Vagina (tissue), 2 donors: ENCODE measurements at regions not wholly inside any gene's neighbourhood (a gene's known extent, or its start where the extent isn't known, plus 50 kb on each side); places are given as distances from the start of the nearest gene placed in this dataset.
"Not testable (repeated sequence)": the region's sequence is repeated elsewhere in the genome, so short reads cannot be mapped to it uniquely, and the experiment has no call there.

ENCODE experiments used
- DNase-seq, 2 donors: peaks; one replicate each; pipeline ENCODE4 v3.0.0-alpha.2; 2017; ENCODE audit errors: extremely low spot score in 2 of 2
- H3K27ac ChIP-seq: fragments of 200-600 bp; sonication (generic); one replicate; pipeline ENCODE4 v1.5.1; 2019
- H3K27me3 ChIP-seq: fragments of 200-600 bp; sonication (generic); one replicate; pipeline ENCODE4 v1.5.1; 2019
- H3K36me3 ChIP-seq, 2 donors: fragments of 200-600 bp; sonication (generic); one replicate each; pipeline ENCODE4 v1.5.1; 2017 to 2019
- H3K4me1 ChIP-seq: fragments of 200-600 bp; sonication (generic); one replicate; pipeline ENCODE4 v1.5.1; 2019
- H3K4me3 ChIP-seq, 2 donors: fragments of 200-600 bp; sonication (generic); 1 replicate in 1 of 2; 2 replicates in 1 of 2; pipeline ENCODE4 v1.5.1; 2016 to 2019
- H3K9me3 ChIP-seq: fragments of 200-600 bp; sonication (generic); one replicate; pipeline ENCODE4 v1.5.1; 2019
- POLR2A ChIP-seq, 2 donors: fragments of 450-650 bp; IDR thresholded peaks; one replicate each; pipeline ENCODE4 v1.6.1; 2017; ENCODE audit warnings: antibody characterized with exemption in 2 of 2, mild to moderate bottlenecking in 2 of 2, moderate library complexity in 2 of 2
- POLR2AphosphoS5 ChIP-seq, 2 donors: sonication (generic); formaldehyde crosslinking; IDR thresholded peaks; one replicate each; pipeline ENCODE4 v1.9.0; 2017; ENCODE audit warnings: antibody characterized with exemption in 2 of 2, mild to moderate bottlenecking in 2 of 2, low read depth in 1 of 2; ENCODE audit not compliant: insufficient read depth in 1 of 2
- intact Hi-C: fragments of 100-400 bp; cut with DNase I; formaldehyde crosslinking; loops from one replicate; pipeline ENCODE4 v1.15.1; 2023
- TF ChIP-seq, protein P1 (sequence below), 3 experiments: fragments of 450-650 bp in 2 of 3; fragments of 200-600 bp in 1 of 3; sonication (generic) in 1 of 3; IDR thresholded peaks; one replicate each; pipeline ENCODE4 v1.5.1; 2017 to 2019; ENCODE audit warnings: antibody characterized with exemption in 3 of 3, mild to moderate bottlenecking in 2 of 3, moderate library complexity in 2 of 3

DNA sequence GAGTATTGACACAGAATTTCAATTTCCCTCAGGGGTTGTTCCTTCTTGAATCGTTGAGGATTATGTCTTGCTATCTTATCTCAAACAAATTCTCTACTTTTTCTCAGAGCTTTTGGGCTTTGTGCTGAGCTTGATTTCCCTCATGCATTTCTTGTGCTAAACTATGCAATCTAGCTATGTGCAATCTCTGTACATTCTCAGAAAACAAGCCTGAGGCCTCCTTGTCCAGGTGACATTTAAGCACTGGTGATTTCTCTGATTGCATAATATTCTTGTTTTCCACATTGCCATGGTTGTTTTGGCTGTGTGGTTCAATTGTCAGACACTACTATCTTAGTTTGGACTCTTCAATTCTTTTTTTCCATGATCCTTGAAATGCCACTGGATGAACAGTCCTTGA lies 81.2 kb upstream of the MAN1A1 start:
- intact Hi-C loops = no loop called here
- Histone ChIP-seq H3K4me3 (no peak overlapping the region), H3K27me3 (no peaks in the 10 kb centered on the region), H3K9me3 (no peaks in the 10 kb centered on the region), H3K4me1 (no peaks in the 10 kb centered on the region), H3K36me3 (no peaks in the 10 kb centered on the region), H3K27ac (no peak overlapping the region)
- DNase-seq = no peak
- TF ChIP-seq, protein P1, sequence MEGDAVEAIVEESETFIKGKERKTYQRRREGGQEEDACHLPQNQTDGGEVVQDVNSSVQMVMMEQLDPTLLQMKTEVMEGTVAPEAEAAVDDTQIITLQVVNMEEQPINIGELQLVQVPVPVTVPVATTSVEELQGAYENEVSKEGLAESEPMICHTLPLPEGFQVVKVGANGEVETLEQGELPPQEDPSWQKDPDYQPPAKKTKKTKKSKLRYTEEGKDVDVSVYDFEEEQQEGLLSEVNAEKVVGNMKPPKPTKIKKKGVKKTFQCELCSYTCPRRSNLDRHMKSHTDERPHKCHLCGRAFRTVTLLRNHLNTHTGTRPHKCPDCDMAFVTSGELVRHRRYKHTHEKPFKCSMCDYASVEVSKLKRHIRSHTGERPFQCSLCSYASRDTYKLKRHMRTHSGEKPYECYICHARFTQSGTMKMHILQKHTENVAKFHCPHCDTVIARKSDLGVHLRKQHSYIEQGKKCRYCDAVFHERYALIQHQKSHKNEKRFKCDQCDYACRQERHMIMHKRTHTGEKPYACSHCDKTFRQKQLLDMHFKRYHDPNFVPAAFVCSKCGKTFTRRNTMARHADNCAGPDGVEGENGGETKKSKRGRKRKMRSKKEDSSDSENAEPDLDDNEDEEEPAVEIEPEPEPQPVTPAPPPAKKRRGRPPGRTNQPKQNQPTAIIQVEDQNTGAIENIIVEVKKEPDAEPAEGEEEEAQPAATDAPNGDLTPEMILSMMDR (IDR thresholded peaks at IDR 0.05) = no peak
- TF ChIP-seq POLR2AphosphoS5 (IDR thresholded peaks at IDR 0.05; ENCODE audit: insufficient read depth in 1 of 2, low read depth in 1 of 2) = no peak
- TF ChIP-seq POLR2A (IDR thresholded peaks at IDR 0.05) = no peak

DNA sequence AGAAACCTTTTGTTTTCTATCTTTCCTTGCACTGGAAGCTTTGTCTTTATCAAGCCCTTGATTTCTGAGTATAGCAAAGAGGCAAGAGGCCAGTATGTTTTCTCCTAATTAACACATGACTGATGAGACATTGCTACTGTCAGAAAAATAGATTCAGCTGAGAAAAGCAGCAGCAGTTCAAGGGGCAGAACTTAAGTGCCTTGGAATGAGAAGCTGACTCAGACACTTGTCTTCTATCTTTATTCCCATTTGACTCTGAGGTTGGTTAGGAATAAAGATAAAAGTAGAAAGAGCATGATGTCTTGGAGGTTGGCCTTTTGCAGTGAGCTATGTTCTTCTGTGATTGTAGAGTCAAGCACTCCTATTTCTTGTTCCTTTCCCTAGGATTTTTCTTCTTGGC lies 79.1 kb upstream of the MAN1A1 start:
- no peaks in the 10 kb centered on the region for H3K4me1 ChIP-seq
- TF ChIP-seq, protein P1 (IDR thresholded peaks at IDR 0.05) = no peak
- TF ChIP-seq POLR2A (IDR thresholded peaks at IDR 0.05) (no peak), POLR2AphosphoS5 (IDR thresholded peaks at IDR 0.05; ENCODE audit: insufficient read depth in 1 of 2, low read depth in 1 of 2) (no peak)
- intact Hi-C loops = no loop called here
- H3K36me3 ChIP-seq = no peaks in the 10 kb centered on the region
- no peak overlapping the region for H3K27ac ChIP-seq
- H3K27me3 ChIP-seq = no peaks in the 10 kb centered on the region
- H3K9me3 ChIP-seq = no peaks in the 10 kb centered on the region
- no peak for DNase-seq
- no peak overlapping the region for H3K4me3 ChIP-seq

- H3K36me3 ChIP-seq = no peaks in the 10 kb centered on the region
- intact Hi-C loops = no loop called here
- no peak for DNase-seq
- H3K4me1 ChIP-seq = no peaks in the 10 kb centered on the region
- H3K27me3 ChIP-seq = no peaks in the 10 kb centered on the region
- no peak overlapping the region for H3K4me3 ChIP-seq
- no peak overlapping the region for H3K27ac ChIP-seq
- no peaks in the 10 kb centered on the region for H3K9me3 ChIP-seq
- no peak for TF ChIP-seq POLR2AphosphoS5 (IDR thresholded peaks at IDR 0.05; ENCODE audit: insufficient read depth in 1 of 2, low read depth in 1 of 2)
- TF ChIP-seq, protein P1 (IDR thresholded peaks at IDR 0.05) = no peak
- no peak for TF ChIP-seq POLR2A (IDR thresholded peaks at IDR 0.05)
Measured at GRCh38 chr6:119426619-119427018, 77.1 kb upstream of the MAN1A1 start.

DNA sequence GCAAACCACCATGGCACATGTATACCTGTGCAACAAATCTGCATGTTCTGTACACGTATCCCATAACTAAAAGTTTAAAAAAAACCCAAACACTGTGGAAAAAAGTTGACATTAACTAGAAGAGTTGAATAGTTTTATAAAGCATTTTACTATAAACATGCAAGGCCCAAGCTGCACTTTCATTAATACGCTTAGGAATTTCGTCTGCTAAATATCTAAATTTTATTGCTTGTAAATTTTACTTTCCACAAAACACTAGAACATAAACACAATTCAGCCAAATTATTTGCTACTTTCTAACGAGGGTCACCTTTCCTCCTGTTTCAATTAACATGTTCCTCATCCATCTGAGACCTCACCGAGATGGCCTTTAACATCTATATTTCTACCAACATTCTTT lies 74.4 kb upstream of the MAN1A1 start:
- Histone ChIP-seq H3K27me3 (no peaks in the 10 kb centered on the region), H3K4me1 (no peaks in the 10 kb centered on the region), H3K4me3 (no peak overlapping the region), H3K36me3 (no peaks in the 10 kb centered on the region), H3K27ac (no peak overlapping the region), H3K9me3 (no peaks in the 10 kb centered on the region)
- intact Hi-C loops = no loop called here
- DNase-seq = no peak
- TF ChIP-seq POLR2A (IDR thresholded peaks at IDR 0.05) = no peak

DNA sequence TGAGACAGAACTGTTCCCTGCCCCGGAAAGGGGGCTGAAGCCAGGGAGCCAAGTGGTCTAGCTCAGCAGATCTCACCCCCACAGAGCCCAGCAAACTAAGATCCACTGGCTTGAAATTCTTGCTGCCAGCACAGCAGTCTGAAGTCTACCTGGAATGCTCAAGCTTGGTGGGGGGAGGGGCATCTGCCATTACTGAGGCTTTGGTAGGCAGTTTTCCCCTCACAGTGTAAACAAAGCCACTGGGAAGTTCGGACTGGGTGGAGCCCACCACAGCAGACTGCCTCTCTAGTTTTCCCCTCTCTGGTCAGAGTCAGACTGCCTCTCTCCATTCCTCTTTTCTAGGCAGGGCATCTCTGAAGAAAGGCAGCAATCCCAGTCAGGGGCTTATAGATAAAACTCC lies 68.5 kb upstream of the MAN1A1 start:
- DNase-seq, H3K4me3 ChIP-seq, intact Hi-C loops: not testable (repeated sequence)

GRCh38 chr6:119407156-119407555 lies 57.6 kb upstream of the MAN1A1 start:
- no peak overlapping the region for H3K27ac ChIP-seq
- H3K4me1 ChIP-seq = no peaks in the 10 kb centered on the region
- H3K9me3 ChIP-seq = no peaks in the 10 kb centered on the region
- DNase-seq = no peak
- H3K4me3 ChIP-seq = no peak overlapping the region
- no peaks in the 10 kb centered on the region for H3K36me3 ChIP-seq
- intact Hi-C loops = no loop called here
- TF ChIP-seq POLR2AphosphoS5 (IDR thresholded peaks at IDR 0.05; ENCODE audit: insufficient read depth in 1 of 2, low read depth in 1 of 2) = no peak
- TF ChIP-seq POLR2A (IDR thresholded peaks at IDR 0.05) = no peak
- TF ChIP-seq, protein P1 (IDR thresholded peaks at IDR 0.05) = no peak
- no peaks in the 10 kb centered on the region for H3K27me3 ChIP-seq

More for the DNA sequence above, 68.5 kb upstream of the MAN1A1 start:
- H3K4me1 ChIP-seq, H3K36me3 ChIP-seq, H3K27me3 ChIP-seq, H3K27ac ChIP-seq, H3K9me3 ChIP-seq: not testable (repeated sequence)

DNA sequence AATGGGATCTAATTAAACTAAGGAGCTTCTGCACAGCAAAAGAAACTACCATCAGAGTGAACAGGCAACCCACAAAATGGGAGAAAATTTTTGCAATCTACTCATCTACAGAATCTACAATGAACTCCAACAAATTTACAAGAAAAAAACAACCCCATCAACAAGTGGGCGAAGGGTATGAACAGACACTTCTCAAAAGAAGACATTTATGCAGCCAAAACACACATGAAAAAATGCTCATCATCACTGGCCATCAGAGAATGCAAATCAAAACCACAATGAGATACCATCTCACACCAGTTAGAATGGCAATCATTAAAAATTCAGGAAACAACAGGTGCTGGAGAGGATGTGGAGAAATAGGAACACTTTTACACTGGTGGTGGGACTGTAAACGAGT lies 55.6 kb upstream of the MAN1A1 start:
- intact Hi-C loops, H3K27me3 ChIP-seq, H3K27ac ChIP-seq, DNase-seq, H3K36me3 ChIP-seq, H3K4me1 ChIP-seq, H3K4me3 ChIP-seq, H3K9me3 ChIP-seq: not testable (repeated sequence)
